GM12878 (cell line): ENCODE measurements at regions not wholly inside any gene's neighbourhood (a gene's known extent, or its start where the extent isn't known, plus 50 kb on each side); places are given as distances from the start of the nearest gene placed in this dataset.

Experiments
- ATAC-seq: fragments of 200-7000 bp; cut with Tn5 transposase; 3 replicates; pipeline ENCODE4 v1.9.1; 2020; ENCODE audit warnings: mild to moderate bottlenecking, moderate library complexity
- BruUV-seq: library from RNA; stranded (reverse); fragments of 400-500 nt; replicated peaks from 2 replicates; lab custom pipeline; 2021; lab: Mats Ljungman, UMichigan
- CTCF ChIA-PET: fragments of 300-600 bp; sonication (Branson Sonifier 250); formaldehyde crosslinking; extraction: SDS; loops from one replicate; lab custom pipeline; 2021; ENCODE audit warnings: inconsistent platforms; lab: Yijun Ruan, JAX
- POLR2A ChIA-PET: fragments of 350-600 bp; formaldehyde crosslinking; extraction: SDS; loops from one replicate; lab custom pipeline; 2021; ENCODE audit warnings: inconsistent platforms; lab: Charles Lee
- RAD21 ChIA-PET: fragments of 300-600 bp; sonication (Branson Sonifier 250); formaldehyde crosslinking; loops from one replicate; lab custom pipeline; 2023; ENCODE audit warnings: antibody characterized with exemption; ENCODE audit not compliant: unreplicated experiment; lab: Charles Lee
- SMC1A ChIA-PET: fragments of 300-600 bp; sonication (Branson Sonifier 250); formaldehyde crosslinking; loops from one replicate; lab custom pipeline; 2023; ENCODE audit not compliant: unreplicated experiment, uncharacterized antibody; lab: Charles Lee
- DNase-seq: peaks from one replicate; pipeline ENCODE4 v3.0.0-alpha.2; 2011; ENCODE audit warnings: low read depth, low spot score
- FAIRE-seq: peaks from 3 replicates; lab custom pipeline; 2011; peaks lifted over from hg19 to GRCh38; lab: Jason Lieb, UNC
- H2AFZ ChIP-seq: 2 replicates; pipeline ENCODE4 v1.6.0; 2011; ENCODE audit warnings: low read depth, low read length, control low read depth; ENCODE audit not compliant: control insufficient read depth
- H3K27ac ChIP-seq: 2 replicates; pipeline ENCODE4 v1.5.1; 2011; ENCODE audit warnings: control low read depth; ENCODE audit not compliant: control insufficient read depth, insufficient read depth
- H3K27me3 ChIP-seq, 2 experiments: replicated peaks in 1 of 2; 2 replicates each; pipeline versions ENCODE4 v1.6.0 to v1.6.1; 2011; ENCODE audit warnings: low read length in 1 of 2; ENCODE audit not compliant: control insufficient read depth in 2 of 2, insufficient read depth in 2 of 2
- H3K36me3 ChIP-seq, 2 experiments: 2 replicates each; pipeline ENCODE4 v1.5.1; 2011; ENCODE audit warnings: low read length in 1 of 2; ENCODE audit not compliant: control insufficient read depth in 2 of 2, insufficient read depth in 2 of 2
- H3K4me1 ChIP-seq: 2 replicates; pipeline ENCODE4 v1.6.1; 2011; ENCODE audit warnings: mild to moderate bottlenecking, low read length, moderate library complexity, mixed read lengths; ENCODE audit not compliant: control insufficient read depth, insufficient read depth
- H3K4me2 ChIP-seq: 2 replicates; pipeline ENCODE4 v1.6.0; 2011; ENCODE audit warnings: control low read depth; ENCODE audit not compliant: control insufficient read depth, insufficient read depth
- H3K4me3 ChIP-seq: fragments of 200-600 bp; sonication (generic); 2 replicates; pipeline ENCODE4 v1.5.1; 2016
- H3K79me2 ChIP-seq: 2 replicates; pipeline ENCODE4 v1.6.0; 2011; ENCODE audit warnings: low read length; ENCODE audit not compliant: control insufficient read depth, insufficient read depth
- H3K9ac ChIP-seq: 2 replicates; pipeline ENCODE4 v1.8.0; 2011; ENCODE audit warnings: low read length, control low read depth, mixed read lengths; ENCODE audit not compliant: control insufficient read depth, insufficient read depth
- H3K9me3 ChIP-seq: replicated peaks from 3 replicates; pipeline ENCODE4 v1.5.1; 2011; ENCODE audit warnings: mild to moderate bottlenecking, low read length; ENCODE audit not compliant: control insufficient read depth, insufficient read depth
- H4K20me1 ChIP-seq: 2 replicates; pipeline ENCODE4 v1.6.0; 2011; ENCODE audit not compliant: control insufficient read depth, insufficient read depth
- ESRRA ChIP-seq: IDR thresholded peaks from 2 replicates; pipeline ENCODE4 v1.6.1; 2012; ENCODE audit warnings: mild to moderate bottlenecking, low read length, improper control_type of control experiment
- NR2F1 ChIP-seq: fragments of 450-650 bp; conservative IDR thresholded peaks from 2 replicates; pipeline ENCODE4 v1.6.1; 2017; ENCODE audit warnings: mild to moderate bottlenecking
- SRF ChIP-seq, 2 experiments: IDR thresholded peaks; 2 replicates each; pipeline ENCODE4 v1.6.1; 2011; ENCODE audit warnings: low read depth in 2 of 2, low read length in 2 of 2, mild to moderate bottlenecking in 1 of 2, moderate library complexity in 1 of 2
- SUPT20H ChIP-seq: IDR thresholded peaks from 2 replicates; pipeline ENCODE4 v1.6.1; 2011; ENCODE audit warnings: low read depth, mild to moderate bottlenecking, low read length, moderate library complexity, borderline replicate concordance; ENCODE audit not compliant: control insufficient read depth
- TBL1XR1 ChIP-seq: IDR thresholded peaks from 2 replicates; pipeline ENCODE4 v1.6.1; 2012; ENCODE audit warnings: low read depth, low read length, improper control_type of control experiment
- YY1 ChIP-seq: IDR thresholded peaks from 2 replicates; pipeline ENCODE4 v1.6.1; 2011; ENCODE audit warnings: low read depth, mild to moderate bottlenecking, low read length
- ZNF24 ChIP-seq: fragments of 450-650 bp; IDR thresholded peaks from 2 replicates; pipeline ENCODE4 v1.6.1; 2017; ENCODE audit warnings: antibody characterized with exemption, mild to moderate bottlenecking
- WGBS: methylation state at CpG from one replicate; pipeline ENCODE4 v1.1.6; 2016; ENCODE audit warnings: low lambda C conversion rate; ENCODE audit not compliant: insufficient replicate concordance, insufficient coverage; ENCODE audit errors: missing lambda C conversion rate; 5-methylcytosine and 5-hydroxymethylcytosine counted together
- in situ Hi-C: fragments of 300-500 bp; cut with MboI; formaldehyde crosslinking; loops from 9 replicates; pipeline ENCODE4 v1.14.3; 2018; ENCODE audit warnings: mixed read lengths
- intact Hi-C: fragments of 100-400 bp; cut with micrococcal nuclease; formaldehyde crosslinking; loops from one replicate; pipeline ENCODE4 v1.14.2; 2022; ENCODE audit not compliant: unreplicated experiment
- TF ChIP-seq, protein P1 (sequence below): IDR thresholded peaks from 2 replicates; pipeline ENCODE4 v1.6.1; 2012; ENCODE audit warnings: low read depth, low read length, improper control_type of control experiment
- TF ChIP-seq, protein P2 (sequence below): fragments of 450-650 bp; IDR thresholded peaks from 2 replicates; pipeline ENCODE4 v1.6.1; 2016; ENCODE audit warnings: mild to moderate bottlenecking

DNA sequence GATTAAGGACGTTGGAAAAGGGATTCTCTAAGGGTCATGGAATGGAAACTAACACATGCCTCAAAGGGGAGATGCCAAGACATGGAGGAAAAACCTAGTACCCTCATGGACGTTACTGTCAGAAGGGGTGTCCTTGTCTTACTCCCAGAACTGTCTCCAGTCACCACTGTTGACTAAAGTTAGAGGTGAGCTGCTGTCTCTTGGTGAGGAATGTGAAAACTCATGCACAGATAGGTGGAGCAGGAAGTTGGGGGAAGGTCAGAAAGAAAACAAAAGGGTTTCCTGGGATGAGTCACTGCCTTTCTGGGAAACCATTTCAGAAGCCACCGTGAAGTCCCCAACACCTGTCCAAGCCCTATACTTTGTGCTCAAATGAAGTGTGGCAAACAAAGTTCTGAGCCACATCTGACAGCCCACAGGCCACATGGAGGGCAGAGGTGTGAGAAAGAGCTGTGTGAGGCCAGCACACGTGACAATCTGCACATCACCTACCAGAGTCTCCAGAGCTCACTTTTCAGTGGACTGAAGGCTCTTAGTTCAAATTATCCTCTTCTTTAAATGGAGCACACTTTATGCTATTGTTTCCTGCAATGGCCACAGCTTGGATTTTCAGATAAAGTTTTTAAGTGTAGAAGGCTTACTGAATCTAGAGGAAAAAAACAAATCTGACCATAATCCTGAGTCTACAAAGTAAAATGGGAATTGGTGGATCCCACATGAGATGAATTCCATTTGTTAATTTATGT lies 92.9 kb upstream of the EGLN3 start (continued):
- TF ChIP-seq, protein P1, sequence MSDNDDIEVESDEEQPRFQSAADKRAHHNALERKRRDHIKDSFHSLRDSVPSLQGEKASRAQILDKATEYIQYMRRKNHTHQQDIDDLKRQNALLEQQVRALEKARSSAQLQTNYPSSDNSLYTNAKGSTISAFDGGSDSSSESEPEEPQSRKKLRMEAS: peak; percentile 95
- TF ChIP-seq SUPT20H (no peak), YY1 (no peak; the same call in 1 of the 2 replicates), ESRRA (no peak), ZNF24 (0 out of 2 replicates have a peak, but pooled peaks have one; percentile 43), SRF (IDR thresholded peaks at IDR 0.05; ENCODE audit: low read depth in 2 of 2, low read length in 2 of 2) (peak in 1 of 2 experiments; percentile 63; a peak in 1 of 4 replicates), TBL1XR1 (peak; percentile 80)
- TF ChIP-seq, all 136 proteins: peak for 67

DNA sequence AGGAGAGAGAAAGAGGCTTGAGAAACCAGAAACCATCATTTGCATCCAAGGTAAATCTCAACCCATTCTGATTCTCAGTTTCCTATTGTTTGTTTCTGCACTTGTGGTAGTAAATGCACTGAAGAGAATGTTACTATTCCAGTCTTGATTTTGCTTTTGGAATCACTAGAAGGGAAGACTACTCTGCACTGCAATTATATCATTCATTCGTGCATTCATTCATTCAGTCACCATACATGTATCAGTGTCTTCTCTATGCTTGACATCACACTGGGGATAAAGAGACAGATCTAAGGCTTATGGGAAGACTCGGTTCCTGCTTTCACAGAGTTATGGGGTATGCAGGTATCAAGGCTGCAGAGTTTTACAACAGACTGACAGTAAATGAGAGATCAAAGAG lies 90.3 kb upstream of the EGLN3 start:
- peak; percentile 49 for FAIRE-seq
- in situ Hi-C loops: no loop called here
- CTCF ChIA-PET: interaction anchor here (1.0 to 2.2 kb wide), 4 partner anchors 20 to 192 kb away, joined by 3 to 8 read pairs (median 4); no protein-coding TSS in a partner anchor

More for the DNA sequence above, 90.3 kb upstream of the EGLN3 start:
- no peaks in the 10 kb centered on the region for H3K27me3 ChIP-seq
- H3K79me2 ChIP-seq: no peaks in the 10 kb centered on the region
- intact Hi-C loops: loop anchor here (5.0 kb wide), 1 partner anchor 51 kb away; no protein-coding TSS in a partner anchor
- no peak overlapping the region for H3K4me3 ChIP-seq
- no peak overlapping the region for H3K9ac ChIP-seq
- H3K9me3 ChIP-seq: no peaks in the 10 kb centered on the region
- peak overlapping the region; percentile 79 for H3K4me2 ChIP-seq
- no peak for ATAC-seq
- RAD21 ChIA-PET: interaction anchor here (0.8 to 3.7 kb wide), 5 partner anchors 21 to 73 kb away, joined by 3 to 23 read pairs (median 5); no protein-coding TSS in a partner anchor
- H3K4me1 ChIP-seq: peaks cover 36% of the 10 kb centered on the region
- WGBS: 14% methylated on average over 2 of the region's 2 CpGs
- SMC1A ChIA-PET: interaction anchor here (1.0 to 5.0 kb wide), 7 partner anchors 8 to 55 kb away, joined by 3 to 65 read pairs (median 5); no protein-coding TSS in a partner anchor
- no peak for DNase-seq
- H3K27ac ChIP-seq: no peak overlapping the region
- POLR2A ChIA-PET: interaction anchor here (0.5 to 0.6 kb wide), 2 partner anchors 34 to 91 kb away, joined by 3 to 6 read pairs; no protein-coding TSS in a partner anchor
- TF ChIP-seq, protein P2, sequence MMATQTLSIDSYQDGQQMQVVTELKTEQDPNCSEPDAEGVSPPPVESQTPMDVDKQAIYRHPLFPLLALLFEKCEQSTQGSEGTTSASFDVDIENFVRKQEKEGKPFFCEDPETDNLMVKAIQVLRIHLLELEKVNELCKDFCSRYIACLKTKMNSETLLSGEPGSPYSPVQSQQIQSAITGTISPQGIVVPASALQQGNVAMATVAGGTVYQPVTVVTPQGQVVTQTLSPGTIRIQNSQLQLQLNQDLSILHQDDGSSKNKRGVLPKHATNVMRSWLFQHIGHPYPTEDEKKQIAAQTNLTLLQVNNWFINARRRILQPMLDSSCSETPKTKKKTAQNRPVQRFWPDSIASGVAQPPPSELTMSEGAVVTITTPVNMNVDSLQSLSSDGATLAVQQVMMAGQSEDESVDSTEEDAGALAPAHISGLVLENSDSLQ: peak; percentile 53; the same call in 1 of the 2 replicates
- TF ChIP-seq ZNF24: peak; percentile 97
- no peak for TF ChIP-seq NR2F1
- H4K20me1 ChIP-seq: no peaks in the 10 kb centered on the region
- no TSS peak for BruUV-seq
- H2AFZ ChIP-seq: no peak overlapping the region
- no peaks in the 10 kb centered on the region for H3K36me3 ChIP-seq
